H1 (cell line): ENCODE measurements at regions not wholly inside any gene's neighbourhood (a gene's known extent, or its start where the extent isn't known, plus 50 kb on each side); places are given as distances from the start of the nearest gene placed in this dataset.

Source experiments
- CTCF ChIA-PET: fragments of 300-600 bp; sonication (Branson Sonifier 250); formaldehyde crosslinking; loops from one replicate; lab custom pipeline; 2021; ENCODE audit not compliant: partially characterized antibody; lab: Charles Lee
- POLR2A ChIA-PET: fragments of 300-600 bp; sonication (Branson Sonifier 250); formaldehyde crosslinking; loops from one replicate; lab custom pipeline; 2021; ENCODE audit warnings: inconsistent platforms; ENCODE audit not compliant: partially characterized antibody; lab: Charles Lee
- DNase-seq, 2 experiments: peaks; one replicate each; pipeline versions ENCODE4 v3.0.0 to v3.0.0-alpha.2; 2010 to 2022; ENCODE audit warnings: low spot score in 2 of 2, low read depth in 1 of 2, mixed read lengths in 1 of 2
- FAIRE-seq: peaks from 2 replicates; lab custom pipeline; 2011; peaks lifted over from hg19 to GRCh38; lab: Jason Lieb, UNC
- H2AFZ ChIP-seq: 2 replicates; pipeline ENCODE4 v1.8.1; 2012; ENCODE audit warnings: low read length, inconsistent platforms
- H2AK5ac ChIP-seq: 2 replicates; pipeline ENCODE4 v1.6.1; 2013; ENCODE audit warnings: low read depth, low read length
- H2BK120ac ChIP-seq: replicated peaks from 2 replicates; pipeline ENCODE3; 2013; ENCODE audit warnings: low read depth, low read length, inconsistent platforms
- H2BK12ac ChIP-seq: 2 replicates; pipeline ENCODE4 v1.6.1; 2013; ENCODE audit warnings: low read depth, low read length
- H2BK15ac ChIP-seq: 2 replicates; pipeline ENCODE4 v1.6.1; 2013; ENCODE audit warnings: low read length
- H2BK20ac ChIP-seq: 2 replicates; pipeline ENCODE4 v1.6.1; 2013; ENCODE audit warnings: low read length
- H2BK5ac ChIP-seq: 2 replicates; pipeline ENCODE4 v1.6.1; 2013; ENCODE audit warnings: low read depth, low read length
- H3K14ac ChIP-seq: 2 replicates; pipeline ENCODE4 v1.6.1; 2013; ENCODE audit warnings: inconsistent platforms; ENCODE audit not compliant: insufficient read length
- H3K18ac ChIP-seq: 2 replicates; pipeline ENCODE4 v1.6.1; 2013; ENCODE audit warnings: low read length; ENCODE audit errors: extremely low read depth
- H3K23ac ChIP-seq: 2 replicates; pipeline ENCODE4 v1.6.1; 2013; ENCODE audit warnings: inconsistent platforms; ENCODE audit not compliant: insufficient read length
- H3K23me2 ChIP-seq: 2 replicates; pipeline ENCODE4 v1.6.1; 2013; ENCODE audit warnings: low read depth, low read length
- H3K27ac ChIP-seq: 2 replicates; pipeline ENCODE4 v1.6.1; 2011; ENCODE audit warnings: low read depth, low read length, inconsistent platforms
- H3K27me3 ChIP-seq, 4 experiments: replicated peaks in 1 of 4; 1 replicate in 1 of 4; 2 replicates in 3 of 4; pipeline versions ENCODE4 v1.6.1 to v1.8.1; 2011 to 2013; ENCODE audit warnings: low read length in 3 of 4, mild to moderate bottlenecking in 3 of 4, inconsistent platforms in 2 of 4, mixed read lengths in 2 of 4, moderate library complexity in 1 of 4; ENCODE audit not compliant: control insufficient read depth in 3 of 4, insufficient read depth in 3 of 4; ENCODE audit errors: extremely low read depth in 1 of 4
- H3K36me3 ChIP-seq, 4 experiments: 2 replicates each; pipeline versions ENCODE4 v1.6.1 to v1.8.1; 2011 to 2013; ENCODE audit warnings: mild to moderate bottlenecking in 4 of 4, low read length in 3 of 4, moderate library complexity in 2 of 4, control low read depth in 1 of 4, inconsistent platforms in 1 of 4; ENCODE audit not compliant: insufficient read depth in 4 of 4, control insufficient read depth in 2 of 4
- H3K4ac ChIP-seq: replicated peaks from 2 replicates; pipeline ENCODE3; 2013; ENCODE audit warnings: low read length, low read depth, mixed read lengths, inconsistent platforms; ENCODE audit not compliant: insufficient read length
- H3K4me1 ChIP-seq, 4 experiments: replicated peaks in 1 of 4; 1 replicate in 1 of 4; 2 replicates in 3 of 4; pipeline versions ENCODE4 v1.6.1 to v1.8.1; 2011 to 2013; ENCODE audit warnings: low read length in 3 of 4, inconsistent platforms in 2 of 4, mixed read lengths in 1 of 4; ENCODE audit not compliant: insufficient read depth in 4 of 4, control insufficient read depth in 3 of 4
- H3K4me2 ChIP-seq, 2 experiments: 2 replicates each; pipeline versions ENCODE4 v1.6.1 to v1.8.1; 2011 to 2013; ENCODE audit warnings: low read depth in 2 of 2, low read length in 2 of 2, control low read depth in 1 of 2, inconsistent platforms in 1 of 2, mild to moderate bottlenecking in 1 of 2; ENCODE audit not compliant: insufficient read depth in 1 of 2
- H3K4me3 ChIP-seq, 4 experiments: fragments of 200-600, 300-600 bp in 1 of 4; sonication (generic), shearing (Covaris generic), sonication (Bioruptor Twin) in 1 of 4; 2 replicates each; pipeline versions ENCODE4 v1.5.1 to v1.8.1; 2011 to 2016; ENCODE audit warnings: low read length in 4 of 4, low read depth in 3 of 4, control low read depth in 2 of 4, inconsistent platforms in 2 of 4, mild to moderate bottlenecking in 2 of 4, mixed read lengths in 1 of 4, moderate library complexity in 1 of 4; ENCODE audit not compliant: insufficient read depth in 2 of 4; ENCODE audit errors: extremely low read depth in 1 of 4
- H3K56ac ChIP-seq: replicated peaks from 2 replicates; pipeline ENCODE3; 2013; ENCODE audit warnings: low read depth, mild to moderate bottlenecking, mixed read lengths, low read length, inconsistent platforms; ENCODE audit not compliant: insufficient read length
- H3K79me1 ChIP-seq: 2 replicates; pipeline ENCODE4 v1.6.1; 2013; ENCODE audit warnings: low read depth, low read length, control low read depth
- H3K79me2 ChIP-seq, 2 experiments: 2 replicates each; pipeline versions ENCODE4 v1.6.1 to v1.8.1; 2012 to 2013; ENCODE audit warnings: low read length in 2 of 2, mild to moderate bottlenecking in 2 of 2, inconsistent platforms in 1 of 2; ENCODE audit not compliant: insufficient read depth in 2 of 2, control insufficient read depth in 1 of 2
- H3K9ac ChIP-seq, 4 experiments: replicated peaks in 1 of 4; 1 replicate in 1 of 4; 2 replicates in 3 of 4; pipeline versions ENCODE4 v1.6.1 to v1.8.1; 2011 to 2013; ENCODE audit warnings: low read depth in 3 of 4, low read length in 3 of 4, control low read depth in 2 of 4, mild to moderate bottlenecking in 2 of 4, moderate library complexity in 2 of 4, inconsistent platforms in 1 of 4; ENCODE audit errors: extremely low read depth in 1 of 4
- H3K9me3 ChIP-seq, 2 experiments: 2 replicates each; pipeline versions ENCODE4 v1.6.1 to v1.8.1; 2012 to 2013; ENCODE audit warnings: mild to moderate bottlenecking in 2 of 2, moderate library complexity in 2 of 2, control low read depth in 1 of 2, inconsistent platforms in 1 of 2, low read depth in 1 of 2, low read length in 1 of 2, mixed read lengths in 1 of 2; ENCODE audit not compliant: insufficient read depth in 2 of 2
- H4K20me1 ChIP-seq, 2 experiments: replicated peaks in 1 of 2; 2 replicates each; pipeline versions ENCODE3 to v1.8.1; 2011 to 2013; ENCODE audit warnings: inconsistent platforms in 2 of 2, low read length in 2 of 2, mild to moderate bottlenecking in 1 of 2; ENCODE audit not compliant: insufficient read depth in 2 of 2, control insufficient read depth in 1 of 2
- H4K5ac ChIP-seq: 2 replicates; pipeline ENCODE4 v1.6.1; 2013; ENCODE audit warnings: low read length, low read depth, mixed read lengths, inconsistent platforms; ENCODE audit not compliant: insufficient read length
- H4K8ac ChIP-seq: 2 replicates; pipeline ENCODE4 v1.8.0; 2013; ENCODE audit warnings: mild to moderate bottlenecking, moderate library complexity, low read length, inconsistent platforms; ENCODE audit not compliant: insufficient read depth; ENCODE audit errors: extremely low read depth
- H4K91ac ChIP-seq: replicated peaks from 2 replicates; pipeline ENCODE3; 2013; ENCODE audit warnings: low read length, mixed read lengths, inconsistent platforms; ENCODE audit not compliant: insufficient read length
- ASH2L ChIP-seq: fragments of 200-600, 300-600 bp; sonication (generic); IDR thresholded peaks from one replicate; pipeline ENCODE4 v1.7.1; 2017; ENCODE audit warnings: low read length
- CTBP2 ChIP-seq: IDR thresholded peaks from 2 replicates; pipeline ENCODE4 v1.7.0; 2011; ENCODE audit warnings: borderline replicate concordance, mild to moderate bottlenecking, moderate library complexity, mixed read lengths, low read length; ENCODE audit not compliant: insufficient read depth, insufficient read length
- E2F6 ChIP-seq: IDR thresholded peaks from 2 replicates; pipeline ENCODE4 v1.6.1; 2012; ENCODE audit warnings: inconsistent platforms
- HDAC6 ChIP-seq: IDR thresholded peaks from one replicate; pipeline ENCODE4 v1.7.1; 2012; ENCODE audit warnings: low read depth, mild to moderate bottlenecking, inconsistent platforms, low read length, moderate library complexity
- KDM1A ChIP-seq: fragments of 200-600, 300-600 bp; sonication (generic); IDR thresholded peaks from 2 replicates; pipeline ENCODE4 v1.7.1; 2016; ENCODE audit warnings: mild to moderate bottlenecking, low read length, borderline replicate concordance
- MAX ChIP-seq: IDR thresholded peaks from 2 replicates; pipeline ENCODE4 v1.6.1; 2012; ENCODE audit warnings: inconsistent platforms
- POLR2AphosphoS5 ChIP-seq: IDR thresholded peaks from 2 replicates; pipeline ENCODE4 v1.6.1; 2011; ENCODE audit warnings: low read depth, low read length
- RFX5 ChIP-seq: IDR thresholded peaks from 2 replicates; pipeline ENCODE4 v1.6.1; 2011; ENCODE audit warnings: low read depth, low read length, improper control_type of control experiment, borderline replicate concordance
- RNF2 ChIP-seq: fragments of 200-900, 300-1000 bp; sonication (generic); IDR thresholded peaks from 2 replicates; pipeline ENCODE4 v1.7.1; 2016; ENCODE audit warnings: borderline replicate concordance, low read depth, mild to moderate bottlenecking, antibody characterized with exemption, low read length; ENCODE audit not compliant: poor library complexity, severe bottlenecking; ENCODE audit errors: missing control alignments
- SIRT6 ChIP-seq: IDR thresholded peaks from one replicate; pipeline ENCODE4 v1.7.1; 2012; ENCODE audit warnings: low read length, inconsistent platforms
- SUZ12 ChIP-seq: fragments of 200-600 bp; sonication (generic); IDR thresholded peaks from 2 replicates; pipeline ENCODE4 v1.6.1; 2012; ENCODE audit warnings: mild to moderate bottlenecking, inconsistent platforms, low read length, moderate library complexity, mixed read lengths
- TBP ChIP-seq: IDR thresholded peaks from 2 replicates; pipeline ENCODE4 v1.6.1; 2011; ENCODE audit warnings: low read depth, low read length, improper control_type of control experiment
- TCF12 ChIP-seq: IDR thresholded peaks from 2 replicates; pipeline ENCODE4 v1.6.1; 2011; ENCODE audit warnings: low read depth, mild to moderate bottlenecking, low read length
- WGBS, 2 experiments: shearing (Covaris generic) in 1 of 2; methylation state at CpG; one replicate each; pipeline versions ENCODE4 v1.1.6 to v1.1.7; 2013 to 2015; ENCODE audit warnings: low lambda C conversion rate in 2 of 2, mixed read lengths in 2 of 2, inconsistent platforms in 1 of 2, low coverage in 1 of 2, missing lambda C conversion rate in 1 of 2; ENCODE audit not compliant: insufficient replicate concordance in 2 of 2, insufficient coverage in 1 of 2, insufficient read length in 1 of 2; ENCODE audit errors: extremely low coverage in 1 of 2, missing lambda C conversion rate in 1 of 2; 5-methylcytosine and 5-hydroxymethylcytosine counted together

- Histone ChIP-seq H2BK120ac (no peak overlapping the region), H2BK5ac (no peak overlapping the region), H3K23me2 (no peaks in the 10 kb centered on the region), H2BK12ac (no peak overlapping the region), H3K9me3 (no peaks in the 10 kb centered on the region; a peak in 1 of 4 replicates), H3K18ac (no peak overlapping the region), H4K91ac (no peak overlapping the region), H2AFZ (no peak overlapping the region), H4K5ac (no peak overlapping the region), H2BK15ac (no peak overlapping the region), H4K20me1 (no peaks in the 10 kb centered on the region), H2BK20ac (no peak overlapping the region), H3K14ac (no peak overlapping the region), H3K79me1 (no peaks in the 10 kb centered on the region), H3K4me3 (no peak overlapping the region), H3K27ac (no peak overlapping the region), H3K56ac (no peak overlapping the region), H3K36me3 (no peaks in the 10 kb centered on the region), H2AK5ac (no peak overlapping the region), H3K4ac (no peak overlapping the region), H3K4me1 (no peaks in the 10 kb centered on the region), H3K4me2 (no peak overlapping the region), H3K27me3 (peaks cover 0 to 1% (median 0%) of the 10 kb centered on the region in 4 experiments; a peak in 1 of 7 replicates), H3K9ac (no peak overlapping the region), H3K79me2 (no peaks in the 10 kb centered on the region), H4K8ac (no peak overlapping the region), H3K23ac (no peak overlapping the region)
- CTCF ChIA-PET = no interaction called here
- POLR2A ChIA-PET = no interaction called here
- no peak for FAIRE-seq
- DNase-seq = no peak
- WGBS, 2 experiments = 92% methylated on average over 5 of the region's 5 CpGs; no CpG with 5 or more reads in 1 of the 2 experiments
- no peak for TF ChIP-seq KDM1A
- TF ChIP-seq CTBP2 = no peak
- TF ChIP-seq RFX5 = no peak
- TF ChIP-seq HDAC6 = no peak
- no peak for TF ChIP-seq TBP
- TF ChIP-seq TCF12 = no peak
- TF ChIP-seq POLR2AphosphoS5 = no peak
- TF ChIP-seq SUZ12 = no peak
- no peak for TF ChIP-seq E2F6
- no peak for TF ChIP-seq SIRT6
- TF ChIP-seq ASH2L = no peak
- TF ChIP-seq MAX = no peak
- no peak for TF ChIP-seq RNF2
These were observed 86.4 kb upstream of the MYOCD start for GRCh38 chr17:12579288-12579687.
